Mucosa of rectum (tissue), 2 donors: ENCODE measurements at regions not wholly inside any gene's neighbourhood (a gene's known extent, or its start where the extent isn't known, plus 50 kb on each side); places are given as distances from the start of the nearest gene placed in this dataset.

Experiments used
- H3K27ac ChIP-seq, 2 donors: one replicate each; pipeline ENCODE4 v1.7.0; 2013; ENCODE audit warnings: inconsistent platforms in 2 of 2, low read depth in 2 of 2, low read length in 2 of 2
- H3K27me3 ChIP-seq, 2 donors: one replicate each; pipeline ENCODE4 v1.7.0; 2013; ENCODE audit warnings: low read length in 2 of 2; ENCODE audit not compliant: control insufficient read depth in 2 of 2, insufficient read depth in 2 of 2
- H3K36me3 ChIP-seq, 2 donors: one replicate each; pipeline ENCODE4 v1.7.0; 2013; ENCODE audit warnings: low read length in 2 of 2; ENCODE audit not compliant: control insufficient read depth in 2 of 2, insufficient read depth in 2 of 2
- H3K4me1 ChIP-seq, 2 donors: one replicate each; pipeline ENCODE4 v1.7.0; 2013; ENCODE audit warnings: low read length in 2 of 2, mild to moderate bottlenecking in 1 of 2; ENCODE audit not compliant: control insufficient read depth in 2 of 2, insufficient read depth in 2 of 2
- H3K4me3 ChIP-seq, 2 donors: one replicate each; pipeline ENCODE4 v1.7.0; 2013; ENCODE audit warnings: low read length in 2 of 2
- H3K9ac ChIP-seq, 2 donors: one replicate each; pipeline ENCODE4 v1.7.0; 2013; ENCODE audit warnings: low read length in 2 of 2, low read depth in 1 of 2, mild to moderate bottlenecking in 1 of 2
- H3K9me3 ChIP-seq, 2 donors: one replicate each; pipeline ENCODE4 v1.7.0; 2013; ENCODE audit warnings: low read length in 2 of 2; ENCODE audit not compliant: control insufficient read depth in 2 of 2
- donor health status: healthy.
- donor health status: Normal muscosa, but diverticular disease.

DNA sequence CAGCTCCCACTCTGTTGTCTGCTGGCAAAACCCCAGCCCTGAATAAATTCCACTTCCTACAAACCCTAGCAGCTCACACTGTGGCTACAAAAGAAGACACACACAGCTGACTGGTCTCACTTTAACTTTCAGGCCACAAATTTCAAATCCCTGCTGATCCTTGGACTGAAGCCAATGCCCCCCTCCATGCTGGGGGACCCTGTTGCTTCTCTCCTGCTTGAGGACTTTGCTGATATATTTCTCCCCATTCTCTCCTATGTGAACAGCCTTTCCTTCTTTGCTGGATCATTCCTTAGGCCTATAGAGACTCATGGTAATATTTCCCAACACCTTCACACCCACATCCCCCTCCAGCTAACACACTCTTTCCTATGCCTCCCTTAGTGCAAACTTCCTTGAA lies 79.6 kb upstream of the ADRA1B start:
- Histone ChIP-seq H3K9me3 (no peaks in the 10 kb centered on the region), H3K36me3 (no peaks in the 10 kb centered on the region), H3K27ac (no peak overlapping the region), H3K4me1 (no peaks in the 10 kb centered on the region), H3K4me3 (no peak overlapping the region), H3K9ac (no peak overlapping the region), H3K27me3 (peaks cover 1 to 4% of the 10 kb centered on the region in 2 donors)

DNA sequence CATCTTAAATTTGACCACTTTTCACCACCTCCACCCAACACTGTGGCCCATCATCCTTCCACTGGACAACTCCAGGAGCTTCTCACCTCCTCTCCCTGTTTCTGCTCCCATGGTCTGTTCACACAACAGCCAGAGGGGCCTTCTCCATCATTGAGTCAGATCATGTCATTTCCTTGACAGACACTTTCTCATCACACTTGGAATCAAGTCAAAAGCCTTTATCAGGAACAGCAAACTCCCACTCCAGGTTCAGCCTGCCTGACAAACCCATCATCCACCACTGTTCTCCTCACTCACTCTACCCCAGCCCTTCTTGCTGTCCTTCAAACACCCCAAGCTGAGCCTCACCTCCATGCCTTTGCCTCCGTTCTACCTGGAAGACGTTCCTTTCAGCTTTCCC lies 78.4 kb upstream of the ADRA1B start:
- Histone ChIP-seq H3K27me3 (peaks cover 3 to 4% of the 10 kb centered on the region in 2 donors), H3K9me3 (no peaks in the 10 kb centered on the region), H3K36me3 (no peaks in the 10 kb centered on the region), H3K9ac (no peak overlapping the region), H3K27ac (no peak overlapping the region), H3K4me3 (no peak overlapping the region), H3K4me1 (no peaks in the 10 kb centered on the region)

DNA sequence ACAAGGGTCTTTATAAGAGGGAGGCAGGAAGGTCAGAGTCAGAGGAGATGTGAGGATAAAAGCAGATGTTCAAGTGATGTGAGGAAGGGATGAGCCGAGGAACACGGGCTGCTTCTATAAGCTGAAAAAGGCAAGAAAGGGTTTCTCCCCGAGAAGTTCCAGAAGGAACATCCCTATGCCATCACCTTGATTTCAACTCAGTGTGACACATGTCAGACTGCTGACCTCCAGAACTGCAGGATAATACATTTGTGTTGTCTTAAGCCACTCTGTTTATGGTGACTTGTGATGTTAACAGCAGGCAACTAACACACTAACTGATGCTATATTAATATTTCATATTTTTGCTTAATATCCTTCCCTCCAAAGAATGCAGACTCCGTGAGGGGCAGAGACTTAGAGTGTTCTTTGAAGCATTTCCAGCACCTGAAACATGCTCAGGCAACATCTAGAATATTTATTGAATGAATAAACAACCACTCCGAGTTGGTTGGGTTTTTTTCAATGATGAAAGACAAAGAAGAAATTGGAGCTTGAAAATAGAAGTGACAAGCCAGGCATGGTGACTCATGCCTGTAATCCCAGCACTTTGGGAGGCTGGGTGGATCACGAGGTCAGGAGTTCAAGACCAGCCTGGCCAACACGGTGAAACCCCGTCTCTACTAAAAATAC lies 77.6 kb upstream of the ADRA1B start:
- Histone ChIP-seq H3K4me3 (no peak overlapping the region), H3K9ac (no peak overlapping the region), H3K27ac (no peak overlapping the region), H3K9me3 (no peaks in the 10 kb centered on the region), H3K4me1 (no peaks in the 10 kb centered on the region), H3K36me3 (no peaks in the 10 kb centered on the region), H3K27me3 (peaks cover 0 to 3% of the 10 kb centered on the region in 2 donors)

DNA sequence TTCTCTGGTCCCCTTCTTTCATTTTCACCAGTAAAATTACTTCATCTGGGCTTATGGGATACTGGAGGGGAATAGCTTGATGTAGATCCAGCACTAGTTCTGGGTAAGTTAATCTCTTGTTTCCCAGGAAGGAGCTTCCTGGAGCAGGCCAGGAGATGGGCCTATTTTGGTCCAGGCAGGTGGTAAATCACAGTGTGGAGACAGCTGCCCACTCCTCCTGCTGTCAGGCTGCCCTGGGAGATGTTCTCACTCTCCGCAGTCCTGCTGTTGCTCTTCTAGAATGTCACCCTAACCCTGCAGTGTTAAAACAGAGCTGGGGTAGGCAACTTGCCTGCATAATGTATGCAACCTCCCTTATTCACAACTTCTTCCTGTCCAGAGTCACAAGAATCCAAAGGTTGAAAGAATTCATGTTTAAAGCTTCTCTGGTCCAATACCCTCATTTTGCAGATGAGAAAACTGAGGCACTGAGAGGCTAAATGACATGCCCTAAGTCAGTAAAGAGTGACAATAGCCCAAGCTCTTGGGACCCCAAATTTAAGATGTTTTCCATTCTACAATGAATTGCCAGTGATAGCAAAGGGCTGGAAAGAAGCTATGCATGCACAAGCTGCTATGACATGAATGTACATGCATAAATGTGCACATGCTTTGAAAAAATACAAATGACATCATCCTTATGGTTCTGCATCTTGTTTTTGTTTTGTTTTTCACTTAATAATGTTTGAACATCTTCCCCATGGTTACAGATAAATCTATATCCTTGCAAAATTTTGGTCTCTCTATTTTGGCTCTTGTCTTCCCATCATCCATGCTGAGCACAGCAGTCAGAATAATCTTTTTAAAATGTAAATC lies 71.8 kb upstream of the ADRA1B start:
- H3K4me3 ChIP-seq = no peak overlapping the region
- no peaks in the 10 kb centered on the region for H3K9me3 ChIP-seq
- H3K27ac ChIP-seq = no peak overlapping the region
- no peaks in the 10 kb centered on the region for H3K36me3 ChIP-seq
- no peak overlapping the region for H3K9ac ChIP-seq
- H3K27me3 ChIP-seq = peaks cover 0 to 3% of the 10 kb centered on the region in 2 donors
- H3K4me1 ChIP-seq = no peaks in the 10 kb centered on the region

GRCh38 chr5:159849437-159850083 lies 66.7 kb upstream of the ADRA1B start:
- Histone ChIP-seq H3K9me3 (no peaks in the 10 kb centered on the region), H3K27me3 (no peaks in the 10 kb centered on the region), H3K4me1 (no peaks in the 10 kb centered on the region), H3K36me3 (no peaks in the 10 kb centered on the region), H3K9ac (no peak overlapping the region), H3K27ac (no peak overlapping the region), H3K4me3 (no peak overlapping the region)

DNA sequence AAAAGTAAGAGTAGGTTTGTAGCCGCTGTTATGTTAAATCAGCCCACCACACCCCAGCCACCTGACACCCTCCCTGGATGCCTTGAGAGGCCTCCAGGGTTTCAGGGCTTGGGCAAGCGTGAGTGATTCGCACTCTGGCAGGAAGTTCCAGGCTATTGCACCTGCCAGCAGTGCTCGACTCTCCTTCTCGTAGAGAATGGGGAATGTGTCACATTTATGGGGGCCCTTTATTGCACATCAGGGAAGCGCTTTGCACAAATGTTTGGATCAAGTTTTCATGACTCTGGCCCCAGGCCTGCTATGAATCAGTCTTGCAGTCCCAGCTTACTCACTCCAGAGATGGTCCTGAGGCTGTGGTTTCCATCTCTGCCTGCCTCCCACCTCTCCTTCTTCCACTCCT lies 66.1 kb upstream of the ADRA1B start:
- no peak overlapping the region for H3K27ac ChIP-seq

DNA sequence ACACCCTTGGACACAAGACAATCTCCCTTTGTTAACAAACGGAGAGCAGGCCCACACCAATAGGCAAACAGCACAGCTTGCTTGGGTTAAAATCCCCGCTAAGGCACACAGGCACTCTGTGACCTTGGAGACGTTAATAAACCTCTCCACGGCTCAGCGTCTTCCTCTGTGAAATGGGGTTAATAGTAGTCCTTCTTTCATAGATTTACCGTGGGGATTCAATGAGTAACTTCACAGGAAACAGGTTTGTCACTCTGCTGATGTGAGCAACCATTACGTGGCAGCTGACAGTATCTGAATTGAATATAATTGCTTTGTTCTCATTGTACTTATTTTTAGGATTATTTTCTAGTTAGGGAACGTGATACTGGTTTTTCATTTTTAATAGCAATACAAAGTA lies 65.2 kb upstream of the ADRA1B start:
- Histone ChIP-seq H3K4me3 (no peak overlapping the region), H3K9me3 (no peaks in the 10 kb centered on the region), H3K4me1 (no peaks in the 10 kb centered on the region), H3K27ac (no peak overlapping the region), H3K27me3 (no peaks in the 10 kb centered on the region), H3K9ac (no peak overlapping the region), H3K36me3 (no peaks in the 10 kb centered on the region)

More for the DNA sequence above, 66.1 kb upstream of the ADRA1B start:
- no peaks in the 10 kb centered on the region for H3K36me3 ChIP-seq
- H3K9me3 ChIP-seq = no peaks in the 10 kb centered on the region
- H3K27me3 ChIP-seq = no peaks in the 10 kb centered on the region
- no peak overlapping the region for H3K4me3 ChIP-seq
- no peak overlapping the region for H3K9ac ChIP-seq
- H3K4me1 ChIP-seq = no peaks in the 10 kb centered on the region

DNA sequence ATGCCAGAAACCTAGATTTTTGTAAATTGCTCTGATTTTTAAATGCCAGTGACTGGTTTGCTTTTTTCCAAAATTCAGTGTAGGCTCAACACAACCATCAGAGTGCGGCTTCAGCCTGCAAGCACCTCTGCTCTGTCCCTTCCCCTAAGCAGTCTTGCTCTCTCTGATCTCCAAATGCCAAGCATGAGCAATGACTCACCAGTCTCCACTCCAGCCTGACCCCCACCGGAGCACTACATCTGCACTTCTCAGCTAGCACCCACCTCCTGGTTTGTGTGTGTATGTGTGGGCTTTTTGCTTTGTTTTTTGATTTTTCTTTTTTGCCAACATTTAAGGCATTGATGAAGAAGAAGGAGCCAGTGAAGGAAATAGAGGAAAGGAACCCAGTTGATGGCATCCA lies 61.4 kb upstream of the ADRA1B start:
- H3K27ac ChIP-seq = no peak overlapping the region

DNA sequence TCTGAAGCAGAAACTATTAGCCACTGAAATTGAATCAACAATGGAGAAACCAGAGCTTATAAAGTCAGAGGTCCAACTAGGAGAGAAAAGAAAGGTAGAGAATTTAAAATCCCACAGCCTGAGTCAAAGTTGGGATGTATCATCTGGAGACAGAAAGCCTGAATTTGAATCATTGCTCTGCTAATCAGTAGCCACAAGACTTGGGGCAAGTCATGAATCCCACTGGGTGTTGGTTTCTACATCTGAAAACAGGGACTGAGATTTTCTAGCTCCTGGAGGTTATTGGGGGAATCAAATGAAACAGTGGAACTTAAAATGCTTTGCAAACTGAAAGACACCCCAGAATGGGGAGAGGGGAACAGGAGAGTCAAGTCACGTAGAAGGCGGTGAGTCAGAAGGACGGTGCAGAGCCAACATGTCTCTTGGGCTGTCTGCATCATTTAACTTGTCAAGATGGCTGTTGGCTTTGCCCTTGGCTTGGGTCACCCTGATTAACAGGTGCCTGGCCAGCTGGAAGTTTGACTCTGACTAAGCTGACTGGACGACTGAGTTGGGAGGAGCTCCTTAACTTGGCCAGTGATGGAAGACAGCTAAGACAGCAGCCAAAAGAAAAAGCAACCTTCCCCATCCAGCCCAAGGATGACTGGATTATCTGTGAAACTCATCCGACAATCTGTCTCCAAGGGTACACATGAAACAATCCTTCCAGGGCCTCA lies 60.6 kb upstream of the ADRA1B start:
- Histone ChIP-seq H3K27ac (no peak overlapping the region), H3K9ac (no peak overlapping the region), H3K36me3 (no peaks in the 10 kb centered on the region), H3K4me3 (no peak overlapping the region), H3K27me3 (no peaks in the 10 kb centered on the region), H3K4me1 (no peaks in the 10 kb centered on the region), H3K9me3 (no peaks in the 10 kb centered on the region)

More for the DNA sequence above, 61.4 kb upstream of the ADRA1B start:
- no peak overlapping the region for H3K4me3 ChIP-seq
- H3K9ac ChIP-seq = no peak overlapping the region
- no peaks in the 10 kb centered on the region for H3K9me3 ChIP-seq
- no peaks in the 10 kb centered on the region for H3K27me3 ChIP-seq
- H3K36me3 ChIP-seq = no peaks in the 10 kb centered on the region
- H3K4me1 ChIP-seq = no peaks in the 10 kb centered on the region

DNA sequence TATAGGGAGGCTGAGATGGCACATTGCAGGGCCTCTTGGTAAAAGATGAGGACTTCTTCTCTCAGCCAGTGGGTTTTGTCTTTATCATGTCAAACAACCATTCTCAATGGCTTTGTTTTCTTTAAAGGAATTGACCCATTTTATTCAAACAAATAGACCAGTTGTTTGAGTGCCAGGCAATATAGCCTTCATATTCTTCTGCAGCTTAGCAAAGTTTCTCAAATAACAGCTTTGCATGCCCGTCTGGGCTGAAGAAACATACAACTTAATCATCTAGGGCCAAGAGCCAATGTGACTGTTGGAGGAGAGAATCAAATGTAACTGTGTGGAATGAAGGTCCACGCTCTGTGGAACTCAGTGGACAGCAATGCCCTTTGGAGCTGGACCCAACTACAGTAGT lies 57.4 kb upstream of the ADRA1B start:
- no peak overlapping the region for H3K9ac ChIP-seq
- no peaks in the 10 kb centered on the region for H3K27me3 ChIP-seq
- H3K27ac ChIP-seq = no peak overlapping the region
- H3K4me3 ChIP-seq = no peak overlapping the region
- no peaks in the 10 kb centered on the region for H3K4me1 ChIP-seq
- H3K9me3 ChIP-seq = no peaks in the 10 kb centered on the region
- no peaks in the 10 kb centered on the region for H3K36me3 ChIP-seq
